Fibroblast of skin of left biceps (primary cell): ENCODE measurements at regions not wholly inside any gene's neighbourhood (a gene's known extent, or its start where the extent isn't known, plus 50 kb on each side); places are given as distances from the start of the nearest gene placed in this dataset.
A peak's percentile ranks its signal among the peaks of the same experiment; 100 is the strongest.

Experiments
- DNase-seq, 2 experiments: peaks; one replicate each; pipeline ENCODE4 v3.0.0-alpha.2; 2013; ENCODE audit warnings: low read depth in 2 of 2

- peak in 1 of 2 experiments; percentile 1 for DNase-seq
Observed at GRCh38 chr3:70120357-70120966, 120.9 kb downstream of the SAMMSON start.

- DNase-seq = no peak
Observed at GRCh38 chr3:70127192-70127591, 127.7 kb downstream of the SAMMSON start.

GRCh38 chr3:70137366-70137765 lies 137.8 kb downstream of the SAMMSON start:
- DNase-seq = no peak

- DNase-seq = no peak
Observed at GRCh38 chr3:70138606-70139005, 139.1 kb downstream of the SAMMSON start.
